SK-N-SH treated with all-trans-retinoic acid at 6 μM for 48 hours (cell line): ENCODE measurements at regions not wholly inside any gene's neighbourhood (a gene's known extent, or its start where the extent isn't known, plus 50 kb on each side); places are given as distances from the start of the nearest gene placed in this dataset.
"Not testable (repeated sequence)": the region's sequence is repeated elsewhere in the genome, so short reads cannot be mapped to it uniquely, and the experiment has no call there.

Experiments used
- GLIS3 ChIP-seq: fragments of 250-450 bp; sonication (Bioruptor Pico); IDR thresholded peaks from 2 replicates; pipeline ENCODE4 v1.5.0; 2020; ENCODE audit warnings: mild to moderate bottlenecking, moderate library complexity
- ISL1 ChIP-seq: fragments of 250-450 bp; sonication (Bioruptor Pico); IDR thresholded peaks from 2 replicates; pipeline ENCODE4 v2.1.2; 2022; ENCODE audit warnings: mild to moderate bottlenecking, moderate library complexity
- RARB ChIP-seq: fragments of 250-450 bp; sonication (Bioruptor Pico); IDR thresholded peaks from 2 replicates; pipeline ENCODE4 v1.8.0; 2021; ENCODE audit warnings: mild to moderate bottlenecking, moderate library complexity
- TCF4 ChIP-seq: fragments of 250-450 bp; sonication (Bioruptor Pico); IDR thresholded peaks from 2 replicates; pipeline ENCODE4 v1.8.0; 2021; ENCODE audit warnings: mild to moderate bottlenecking, moderate library complexity, borderline replicate concordance
- TOX ChIP-seq: fragments of 250-450 bp; sonication (Bioruptor Pico); IDR thresholded peaks from 2 replicates; pipeline ENCODE4 v1.8.0; 2021; ENCODE audit warnings: mild to moderate bottlenecking, moderate library complexity, borderline replicate concordance
- ZFP3 ChIP-seq: fragments of 250-450 bp; sonication (Bioruptor Pico); IDR thresholded peaks from 2 replicates; pipeline ENCODE4 v1.5.0; 2020; ENCODE audit warnings: mild to moderate bottlenecking, moderate library complexity
- ZFP30 ChIP-seq: fragments of 450-650 bp; formaldehyde crosslinking; IDR thresholded peaks from 2 replicates; pipeline ENCODE4 v1.5.0; 2022; ENCODE audit warnings: mild to moderate bottlenecking, moderate library complexity
- TF ChIP-seq, protein P1 (sequence below): fragments of 250-450 bp; sonication (Bioruptor Pico); IDR thresholded peaks from 2 replicates; pipeline ENCODE4 v1.5.1; 2020; ENCODE audit warnings: low read depth, mild to moderate bottlenecking, moderate library complexity
- TF ChIP-seq, protein P2 (sequence below): fragments of 250-450 bp; sonication (Bioruptor Pico); IDR thresholded peaks from 2 replicates; pipeline ENCODE4 v1.8.0; 2020; ENCODE audit warnings: mild to moderate bottlenecking, moderate library complexity, borderline replicate concordance

DNA sequence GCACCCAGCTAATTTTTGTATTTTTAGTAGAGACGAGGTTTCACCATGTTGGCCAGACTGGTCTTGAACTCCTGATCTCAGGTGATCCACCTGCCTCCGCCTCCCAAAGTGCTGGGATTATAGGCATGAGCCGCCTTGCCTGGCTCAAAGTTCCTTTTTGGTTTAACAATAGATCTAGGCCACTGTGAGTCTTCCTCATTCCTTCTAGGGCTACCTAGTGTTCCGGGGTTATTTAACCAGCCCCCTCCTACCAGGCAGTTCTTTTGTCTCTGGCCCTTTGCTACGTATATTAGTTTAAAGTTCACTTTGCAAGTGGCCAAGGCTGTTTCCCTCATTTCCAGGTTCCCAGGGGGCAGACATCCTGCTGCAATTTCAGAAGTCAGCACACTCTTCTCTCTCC is 75.6 kb downstream of the SPDYE17 start:
- not testable (repeated sequence) for TF ChIP-seq ZFP30 (CRISPR knock-in tag); TCF4; ZFP3; RARB (CRISPR knock-in tag); GLIS3 (CRISPR knock-in tag); ISL1 (CRISPR knock-in tag); TOX
- TF ChIP-seq, protein P1, sequence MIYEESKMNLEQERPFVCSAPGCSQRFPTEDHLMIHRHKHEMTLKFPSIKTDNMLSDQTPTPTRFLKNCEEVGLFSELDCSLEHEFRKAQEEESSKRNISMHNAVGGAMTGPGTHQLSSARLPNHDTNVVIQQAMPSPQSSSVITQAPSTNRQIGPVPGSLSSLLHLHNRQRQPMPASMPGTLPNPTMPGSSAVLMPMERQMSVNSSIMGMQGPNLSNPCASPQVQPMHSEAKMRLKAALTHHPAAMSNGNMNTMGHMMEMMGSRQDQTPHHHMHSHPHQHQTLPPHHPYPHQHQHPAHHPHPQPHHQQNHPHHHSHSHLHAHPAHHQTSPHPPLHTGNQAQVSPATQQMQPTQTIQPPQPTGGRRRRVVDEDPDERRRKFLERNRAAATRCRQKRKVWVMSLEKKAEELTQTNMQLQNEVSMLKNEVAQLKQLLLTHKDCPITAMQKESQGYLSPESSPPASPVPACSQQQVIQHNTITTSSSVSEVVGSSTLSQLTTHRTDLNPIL: not testable (repeated sequence)
- TF ChIP-seq, protein P2, sequence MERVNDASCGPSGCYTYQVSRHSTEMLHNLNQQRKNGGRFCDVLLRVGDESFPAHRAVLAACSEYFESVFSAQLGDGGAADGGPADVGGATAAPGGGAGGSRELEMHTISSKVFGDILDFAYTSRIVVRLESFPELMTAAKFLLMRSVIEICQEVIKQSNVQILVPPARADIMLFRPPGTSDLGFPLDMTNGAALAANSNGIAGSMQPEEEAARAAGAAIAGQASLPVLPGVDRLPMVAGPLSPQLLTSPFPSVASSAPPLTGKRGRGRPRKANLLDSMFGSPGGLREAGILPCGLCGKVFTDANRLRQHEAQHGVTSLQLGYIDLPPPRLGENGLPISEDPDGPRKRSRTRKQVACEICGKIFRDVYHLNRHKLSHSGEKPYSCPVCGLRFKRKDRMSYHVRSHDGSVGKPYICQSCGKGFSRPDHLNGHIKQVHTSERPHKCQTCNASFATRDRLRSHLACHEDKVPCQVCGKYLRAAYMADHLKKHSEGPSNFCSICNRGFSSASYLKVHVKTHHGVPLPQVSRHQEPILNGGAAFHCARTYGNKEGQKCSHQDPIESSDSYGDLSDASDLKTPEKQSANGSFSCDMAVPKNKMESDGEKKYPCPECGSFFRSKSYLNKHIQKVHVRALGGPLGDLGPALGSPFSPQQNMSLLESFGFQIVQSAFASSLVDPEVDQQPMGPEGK (CRISPR knock-in tag): not testable (repeated sequence)
